MM.1S (cell line): ENCODE measurements at regions not wholly inside any gene's neighbourhood (a gene's known extent, or its start where the extent isn't known, plus 50 kb on each side); places are given as distances from the start of the nearest gene placed in this dataset.

Experiments
- EZH2 ChIP-seq: fragments of 300-600 bp; sonication (generic); optimal IDR thresholded peaks from 2 replicates; pipeline ENCODE3; 2017; ENCODE audit warnings: low read depth, mild to moderate bottlenecking, antibody characterized with exemption, low read length, mixed read lengths
- EZH2phosphoT487 ChIP-seq: fragments of 300-600 bp; sonication (generic); IDR thresholded peaks from 2 replicates; pipeline ENCODE4 v1.6.1; 2018; ENCODE audit warnings: antibody characterized with exemption, low read length
- TF ChIP-seq, protein P1 (sequence below): fragments of 300-600 bp; sonication (generic); IDR thresholded peaks from 2 replicates; pipeline ENCODE4 v1.5.1; 2016; ENCODE audit warnings: antibody characterized with exemption, low read length, mixed read lengths

DNA sequence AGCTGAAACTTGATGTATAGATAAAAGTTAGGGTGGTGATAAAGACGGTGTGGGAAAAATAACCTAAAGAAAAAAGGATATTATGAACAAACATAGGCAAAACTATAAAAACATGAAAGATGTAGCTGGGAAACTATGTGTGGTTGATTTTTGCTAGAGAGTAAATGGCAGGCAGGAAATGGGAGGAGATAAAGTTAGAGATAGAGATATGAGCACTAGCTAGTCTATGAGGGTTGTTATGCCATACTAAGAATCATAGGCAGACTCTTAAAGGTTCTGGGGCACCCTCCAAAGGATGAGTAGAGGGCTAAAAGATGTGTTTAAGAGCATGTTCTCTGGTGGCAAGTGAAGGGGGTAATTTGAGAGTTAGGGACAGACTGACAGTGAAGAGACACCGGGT lies 1109.2 kb downstream of the GATA3 start:
- TF ChIP-seq, protein P1, sequence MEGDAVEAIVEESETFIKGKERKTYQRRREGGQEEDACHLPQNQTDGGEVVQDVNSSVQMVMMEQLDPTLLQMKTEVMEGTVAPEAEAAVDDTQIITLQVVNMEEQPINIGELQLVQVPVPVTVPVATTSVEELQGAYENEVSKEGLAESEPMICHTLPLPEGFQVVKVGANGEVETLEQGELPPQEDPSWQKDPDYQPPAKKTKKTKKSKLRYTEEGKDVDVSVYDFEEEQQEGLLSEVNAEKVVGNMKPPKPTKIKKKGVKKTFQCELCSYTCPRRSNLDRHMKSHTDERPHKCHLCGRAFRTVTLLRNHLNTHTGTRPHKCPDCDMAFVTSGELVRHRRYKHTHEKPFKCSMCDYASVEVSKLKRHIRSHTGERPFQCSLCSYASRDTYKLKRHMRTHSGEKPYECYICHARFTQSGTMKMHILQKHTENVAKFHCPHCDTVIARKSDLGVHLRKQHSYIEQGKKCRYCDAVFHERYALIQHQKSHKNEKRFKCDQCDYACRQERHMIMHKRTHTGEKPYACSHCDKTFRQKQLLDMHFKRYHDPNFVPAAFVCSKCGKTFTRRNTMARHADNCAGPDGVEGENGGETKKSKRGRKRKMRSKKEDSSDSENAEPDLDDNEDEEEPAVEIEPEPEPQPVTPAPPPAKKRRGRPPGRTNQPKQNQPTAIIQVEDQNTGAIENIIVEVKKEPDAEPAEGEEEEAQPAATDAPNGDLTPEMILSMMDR, result no peak
- TF ChIP-seq EZH2 (no peak), EZH2phosphoT487 (no peak)
